Left lung (tissue), 4 donors: ENCODE measurements at regions not wholly inside any gene's neighbourhood (a gene's known extent, or its start where the extent isn't known, plus 50 kb on each side); places are given as distances from the start of the nearest gene placed in this dataset.
A peak's percentile ranks its signal among the peaks of the same experiment; 100 is the strongest.

ENCODE experiments used
- ATAC-seq: fragments of 200-7000 bp; cut with Tn5 transposase; one replicate; pipeline ENCODE4 v1.9.1; 2020; ENCODE audit warnings: moderate library complexity
- DNase-seq, 4 donors: peaks; one replicate each; pipeline ENCODE4 v3.0.0-alpha.2; 2013 to 2020
- H3K27ac ChIP-seq, 2 donors: fragments of 200-600 bp; sonication (generic) in 1 of 2; one replicate each; pipeline versions ENCODE4 v1.5.0 to v1.8.0; 2020 to 2021
- H3K27me3 ChIP-seq, 2 donors: fragments of 200-600 bp; sonication (generic) in 1 of 2; one replicate each; pipeline versions ENCODE4 v1.5.0 to v1.8.0; 2020 to 2021
- H3K36me3 ChIP-seq, 2 donors: fragments of 200-600 bp; sonication (generic) in 1 of 2; one replicate each; pipeline versions ENCODE4 v1.5.0 to v1.8.0; 2020 to 2021
- H3K4me1 ChIP-seq, 2 donors: fragments of 200-600 bp; one replicate each; pipeline ENCODE4 v1.8.0; 2021
- H3K4me3 ChIP-seq, 2 donors: fragments of 200-600 bp; sonication (generic) in 1 of 2; one replicate each; pipeline versions ENCODE4 v1.5.0 to v1.8.0; 2020 to 2021; ENCODE audit warnings: mild to moderate bottlenecking in 1 of 2
- H3K9me3 ChIP-seq, 2 donors: fragments of 200-600 bp; sonication (generic) in 1 of 2; one replicate each; pipeline versions ENCODE4 v1.5.0 to v1.8.0; 2020 to 2021
- CTCF ChIP-seq, 2 donors: fragments of 200-600 bp; sonication (generic) in 1 of 2; IDR thresholded peaks; one replicate each; pipeline versions ENCODE4 v1.5.0 to v1.8.0; 2021; ENCODE audit warnings: antibody characterized with exemption in 2 of 2
- intact Hi-C, 2 donors: fragments of 100-400 bp; cut with DNase I; formaldehyde crosslinking; loops; one replicate each; pipeline versions ENCODE4 v1.11.2 to v1.14.2; 2022
- donor health status: DM: no; HTN: yes; CAD: no.
- donor health status: DM: no; HTN: no; CAD: no.

- H3K4me1 ChIP-seq = no peaks in the 10 kb centered on the region
- no peaks in the 10 kb centered on the region for H3K36me3 ChIP-seq
- no peak for DNase-seq
- no peak for TF ChIP-seq CTCF (IDR thresholded peaks at IDR 0.05)
- no peaks in the 10 kb centered on the region for H3K27me3 ChIP-seq
- no peaks in the 10 kb centered on the region for H3K9me3 ChIP-seq
- intact Hi-C loops = no loop called here
- ATAC-seq = no peak
- no peak overlapping the region for H3K27ac ChIP-seq
- no peak overlapping the region for H3K4me3 ChIP-seq
Observed at GRCh38 chr4:114383067-114383466, 215.5 kb upstream of the UGT8 start.

GRCh38 chr4:114383721-114384120, 214.9 kb upstream of the UGT8 start:
- intact Hi-C loops = no loop called here
- no peaks in the 10 kb centered on the region for H3K9me3 ChIP-seq
- H3K27ac ChIP-seq = no peak overlapping the region
- no peaks in the 10 kb centered on the region for H3K4me1 ChIP-seq
- ATAC-seq (no peak), DNase-seq (no peak)
- no peak for TF ChIP-seq CTCF (IDR thresholded peaks at IDR 0.05)
- H3K4me3 ChIP-seq = no peak overlapping the region
- no peaks in the 10 kb centered on the region for H3K27me3 ChIP-seq
- H3K36me3 ChIP-seq = no peaks in the 10 kb centered on the region

GRCh38 chr4:114384629-114385028, 214.0 kb upstream of the UGT8 start:
- H3K27me3 ChIP-seq = no peaks in the 10 kb centered on the region
- H3K27ac ChIP-seq = no peak overlapping the region
- DNase-seq (peak in 2 of 4 donors; percentile 28 to 53), ATAC-seq (no peak)
- H3K4me1 ChIP-seq = no peaks in the 10 kb centered on the region
- intact Hi-C loops = loop anchor here in 1 of 2 donors (5.0 kb wide), 1 partner anchor 308 kb away; no protein-coding TSS in a partner anchor
- no peak overlapping the region for H3K4me3 ChIP-seq
- peak in 1 of 2 donors; percentile 30 for TF ChIP-seq CTCF (IDR thresholded peaks at IDR 0.05)
- H3K36me3 ChIP-seq = no peaks in the 10 kb centered on the region
- H3K9me3 ChIP-seq = no peaks in the 10 kb centered on the region

GRCh38 chr4:114385195-114385985, 213.2 kb upstream of the UGT8 start:
- DNase-seq (no peak), ATAC-seq (no peak)
- Histone ChIP-seq H3K27ac (no peak overlapping the region), H3K4me3 (no peak overlapping the region), H3K36me3 (no peaks in the 10 kb centered on the region), H3K9me3 (no peaks in the 10 kb centered on the region), H3K27me3 (no peaks in the 10 kb centered on the region), H3K4me1 (no peaks in the 10 kb centered on the region)
- intact Hi-C loops = loop anchor here in 1 of 2 donors (5.0 kb wide), 1 partner anchor 307 kb away; no protein-coding TSS in a partner anchor
- no peak for TF ChIP-seq CTCF (IDR thresholded peaks at IDR 0.05)

GRCh38 chr4:114386637-114387233, 211.9 kb upstream of the UGT8 start:
- ATAC-seq = peak; percentile 60
- H3K27me3 ChIP-seq = no peaks in the 10 kb centered on the region
- peak; percentile 38 to 61 for TF ChIP-seq CTCF (IDR thresholded peaks at IDR 0.05)
- intact Hi-C loops = loop anchor here in 1 of 2 donors (5.0 kb wide), 1 partner anchor 306 kb away; no protein-coding TSS in a partner anchor
- H3K4me3 ChIP-seq = peak overlapping the region in 1 of 2 donors; percentile 1
- no peak overlapping the region for H3K27ac ChIP-seq
- H3K4me1 ChIP-seq = no peaks in the 10 kb centered on the region
- no peaks in the 10 kb centered on the region for H3K9me3 ChIP-seq
- no peaks in the 10 kb centered on the region for H3K36me3 ChIP-seq
- peak in 2 of 4 donors; percentile 29 to 42 for DNase-seq
